ENCODE measurements at regions not wholly inside any gene's neighbourhood (a gene's known extent, or its start where the extent isn't known, plus 50 kb on each side); places are given as distances from the start of the nearest gene placed in this dataset.

DNA sequence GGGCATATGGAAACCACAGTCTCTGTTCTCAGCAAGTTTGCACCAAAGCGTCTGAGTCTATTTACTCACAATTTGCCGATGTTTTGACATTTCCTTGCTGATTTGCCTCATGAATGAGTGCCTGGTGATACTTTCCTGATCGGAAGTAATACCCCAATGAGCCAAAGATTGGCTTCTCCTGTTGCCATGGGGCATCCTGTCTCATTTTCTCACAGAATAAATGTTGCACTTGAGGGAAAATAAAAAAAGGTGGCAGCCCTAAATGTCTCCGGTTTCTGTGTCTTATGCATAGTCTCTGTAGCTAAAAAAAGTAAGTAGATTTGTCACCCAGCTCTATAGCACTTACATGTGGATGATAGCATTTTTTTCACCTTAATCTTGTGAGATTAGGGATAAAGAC, 73.7 kb upstream of the CADPS start:
- H3K4me3 ChIP-seq (ENCODE audit: control extremely low read depth in 1 of 5, extremely low read depth in 1 of 5, insufficient read depth in 1 of 5, low read depth in 2 of 5, low read length in 4 of 5): no peak overlapping the region
- CTCF ChIA-PET: no interaction called here
- H3K4me3 Mint-ChIP-seq: no peak overlapping the region

DNA sequence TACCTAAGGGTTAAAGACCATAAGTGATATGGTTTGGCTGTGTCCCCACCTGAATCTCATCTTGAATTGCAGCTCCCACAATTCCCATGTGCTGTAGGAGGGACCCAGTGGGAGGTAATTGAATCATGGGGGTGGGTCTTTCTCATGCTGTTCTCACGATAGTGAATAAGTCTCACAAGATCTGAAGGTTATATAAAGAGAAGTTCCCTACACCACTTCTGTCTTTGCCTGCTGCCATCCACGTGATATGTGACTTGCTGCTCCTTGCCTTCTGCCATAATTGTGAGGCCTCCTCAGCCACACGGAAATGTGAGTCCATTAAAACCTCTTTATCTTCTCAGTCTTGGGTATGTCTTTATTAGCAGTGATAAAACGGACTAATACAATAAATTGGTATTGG, 75.0 kb upstream of the CADPS start:
- no peak overlapping the region for H3K9ac ChIP-seq (ENCODE audit: low read length)
- no peaks in the 10 kb centered on the region for H4K20me1 ChIP-seq (ENCODE audit: control insufficient read depth, insufficient read depth, low read length, poor library complexity, severe bottlenecking)
- DNase-seq (no peak), ATAC-seq (ENCODE audit: low read depth) (no peak)
- intact Hi-C loops (cut with micrococcal nuclease): no loop called here
- peaks cover 0 to 4% (median 0%) of the 10 kb centered on the region in 3 donors for H3K9me3 ChIP-seq (ENCODE audit: control extremely low read depth in 1 of 3, control insufficient read depth in 2 of 3, insufficient read depth in 1 of 3, low read length in 2 of 3)
- H3K4me1 ChIP-seq (ENCODE audit: control insufficient read depth in 2 of 2, insufficient read depth in 2 of 2, low read length in 2 of 2): no peaks in the 10 kb centered on the region
- TF ChIP-seq, protein P1, sequence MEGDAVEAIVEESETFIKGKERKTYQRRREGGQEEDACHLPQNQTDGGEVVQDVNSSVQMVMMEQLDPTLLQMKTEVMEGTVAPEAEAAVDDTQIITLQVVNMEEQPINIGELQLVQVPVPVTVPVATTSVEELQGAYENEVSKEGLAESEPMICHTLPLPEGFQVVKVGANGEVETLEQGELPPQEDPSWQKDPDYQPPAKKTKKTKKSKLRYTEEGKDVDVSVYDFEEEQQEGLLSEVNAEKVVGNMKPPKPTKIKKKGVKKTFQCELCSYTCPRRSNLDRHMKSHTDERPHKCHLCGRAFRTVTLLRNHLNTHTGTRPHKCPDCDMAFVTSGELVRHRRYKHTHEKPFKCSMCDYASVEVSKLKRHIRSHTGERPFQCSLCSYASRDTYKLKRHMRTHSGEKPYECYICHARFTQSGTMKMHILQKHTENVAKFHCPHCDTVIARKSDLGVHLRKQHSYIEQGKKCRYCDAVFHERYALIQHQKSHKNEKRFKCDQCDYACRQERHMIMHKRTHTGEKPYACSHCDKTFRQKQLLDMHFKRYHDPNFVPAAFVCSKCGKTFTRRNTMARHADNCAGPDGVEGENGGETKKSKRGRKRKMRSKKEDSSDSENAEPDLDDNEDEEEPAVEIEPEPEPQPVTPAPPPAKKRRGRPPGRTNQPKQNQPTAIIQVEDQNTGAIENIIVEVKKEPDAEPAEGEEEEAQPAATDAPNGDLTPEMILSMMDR (IDR thresholded peaks at IDR 0.05): no peak
- 70% methylated on average over 2 of the region's 4 CpGs for WGBS (ENCODE audit: insufficient coverage)
- H3K27me3 ChIP-seq (replicated peaks in 1 of 4; ENCODE audit: control extremely low read depth in 1 of 4, control insufficient read depth in 3 of 4, insufficient read depth in 4 of 4, low read length in 3 of 4): no peaks in the 10 kb centered on the region
- no peaks in the 10 kb centered on the region for H3K79me2 ChIP-seq (ENCODE audit: control insufficient read depth, insufficient read depth, low read length)
- H3K4me1 Mint-ChIP-seq: no peaks in the 10 kb centered on the region
- ChIA-PET POLR2A (no interaction called here), CTCF (no interaction called here)
- H3K27ac Mint-ChIP-seq: no peak overlapping the region
- no peak overlapping the region for H3K4me3 ChIP-seq (ENCODE audit: control extremely low read depth in 1 of 5, extremely low read depth in 1 of 5, insufficient read depth in 1 of 5, low read depth in 2 of 5, low read length in 4 of 5)
- H3K9me3 Mint-ChIP-seq (ENCODE audit: insufficient read depth): no peaks in the 10 kb centered on the region
- H3K4me3 Mint-ChIP-seq: no peak overlapping the region
- H3K27ac ChIP-seq (ENCODE audit: low read length in 2 of 2): no peak overlapping the region
- no peaks in the 10 kb centered on the region for H3K27me3 Mint-ChIP-seq
- H3K4me2 ChIP-seq (replicated peaks; ENCODE audit: low read depth, low read length, poor library complexity, severe bottlenecking): no peak overlapping the region
- H3K36me3 ChIP-seq (replicated peaks in 1 of 2; ENCODE audit: control extremely low read depth in 1 of 2, control insufficient read depth in 1 of 2, extremely low read depth in 1 of 2, insufficient read depth in 2 of 2, low read length in 1 of 2): no peaks in the 10 kb centered on the region
- no peak overlapping the region for H2AFZ ChIP-seq (ENCODE audit: insufficient read depth, low read depth, low read length, poor library complexity, severe bottlenecking)

More for the DNA sequence above, 73.7 kb upstream of the CADPS start:
- Mint-ChIP-seq H3K9me3 (ENCODE audit: insufficient read depth) (no peaks in the 10 kb centered on the region), H3K27ac (no peak overlapping the region), H3K27me3 (no peaks in the 10 kb centered on the region), H3K4me1 (no peaks in the 10 kb centered on the region)
- no peak overlapping the region for H3K4me2 ChIP-seq (replicated peaks; ENCODE audit: low read depth, low read length, poor library complexity, severe bottlenecking)
- H4K20me1 ChIP-seq (ENCODE audit: control insufficient read depth, insufficient read depth, low read length, poor library complexity, severe bottlenecking): no peaks in the 10 kb centered on the region
- 79% methylated on average over 2 of the region's 4 CpGs for WGBS (ENCODE audit: insufficient coverage)
- TF ChIP-seq, protein P1 (IDR thresholded peaks at IDR 0.05): no peak
- TF ChIP-seq EZH2 (IDR thresholded peaks at IDR 0.05; ENCODE audit: borderline replicate concordance, insufficient read depth, low read depth, low read length, poor library complexity, severe bottlenecking): no peak
- POLR2A ChIA-PET: no interaction called here
- H3K27me3 ChIP-seq (replicated peaks in 1 of 4; ENCODE audit: control extremely low read depth in 1 of 4, control insufficient read depth in 3 of 4, insufficient read depth in 4 of 4, low read length in 3 of 4): no peaks in the 10 kb centered on the region
- H3K36me3 ChIP-seq (replicated peaks in 1 of 2; ENCODE audit: control extremely low read depth in 1 of 2, control insufficient read depth in 1 of 2, extremely low read depth in 1 of 2, insufficient read depth in 2 of 2, low read length in 1 of 2): no peaks in the 10 kb centered on the region
- no peaks in the 10 kb centered on the region for H3K79me2 ChIP-seq (ENCODE audit: control insufficient read depth, insufficient read depth, low read length)
- DNase-seq: no peak
- no peak overlapping the region for H3K9ac ChIP-seq (ENCODE audit: low read length)
- ATAC-seq (ENCODE audit: low read depth): no peak
- no peak overlapping the region for H3K27ac ChIP-seq (ENCODE audit: low read length in 2 of 2)
- intact Hi-C loops (cut with micrococcal nuclease): no loop called here
- H3K9me3 ChIP-seq (ENCODE audit: control extremely low read depth in 1 of 3, control insufficient read depth in 2 of 3, insufficient read depth in 1 of 3, low read length in 2 of 3): peaks cover 0 to 4% (median 0%) of the 10 kb centered on the region in 3 donors
- H3K4me1 ChIP-seq (ENCODE audit: control insufficient read depth in 2 of 2, insufficient read depth in 2 of 2, low read length in 2 of 2): no peaks in the 10 kb centered on the region
- H2AFZ ChIP-seq (ENCODE audit: insufficient read depth, low read depth, low read length, poor library complexity, severe bottlenecking): no peak overlapping the region
